DMS53 (cell line): ENCODE measurements at regions not wholly inside any gene's neighbourhood (a gene's known extent, or its start where the extent isn't known, plus 50 kb on each side); places are given as distances from the start of the nearest gene placed in this dataset.

Experiments
- DNase-seq: peaks from one replicate; lab custom pipeline; 2025; lab: John Stamatoyannopoulos, UW

- no peak for DNase-seq
Observed at GRCh38 chr1:208842451-208842850, 598.3 kb upstream of the PLXNA2 start.

GRCh38 chr1:208844158-208844557 lies 600.0 kb upstream of the PLXNA2 start:
- no peak for DNase-seq

- no peak for DNase-seq
Observed at GRCh38 chr1:208848854-208849253, 604.7 kb upstream of the PLXNA2 start.

- DNase-seq: no peak
Observed at GRCh38 chr1:208850442-208850841, 606.3 kb upstream of the PLXNA2 start.

GRCh38 chr1:208851366-208851765 lies 607.2 kb upstream of the PLXNA2 start:
- no peak for DNase-seq

- no peak for DNase-seq
Observed at GRCh38 chr1:208852911-208853310, 608.7 kb upstream of the PLXNA2 start.

GRCh38 chr1:208855403-208855802 lies 611.2 kb upstream of the PLXNA2 start:
- DNase-seq: no peak

- DNase-seq: peak; percentile 22
Observed at GRCh38 chr1:208857465-208857864, 613.3 kb upstream of the PLXNA2 start.

GRCh38 chr1:208858738-208859137 lies 614.6 kb upstream of the PLXNA2 start:
- DNase-seq: no peak

- DNase-seq: no peak
Observed at GRCh38 chr1:208864366-208864965, 620.3 kb upstream of the PLXNA2 start.

GRCh38 chr1:208866386-208866955 lies 622.3 kb upstream of the PLXNA2 start:
- no peak for DNase-seq

- no peak for DNase-seq
Observed at GRCh38 chr1:208868554-208868953, 624.4 kb upstream of the PLXNA2 start.

- no peak for DNase-seq
Observed at GRCh38 chr1:208874915-208875314, 630.7 kb upstream of the PLXNA2 start.

- no peak for DNase-seq
Observed at GRCh38 chr1:208879022-208879421, 634.8 kb upstream of the PLXNA2 start.

GRCh38 chr1:208880433-208881100 lies 636.4 kb upstream of the PLXNA2 start:
- DNase-seq: no peak

- DNase-seq: peak; percentile 28
Observed at GRCh38 chr1:208885060-208885459, 640.9 kb upstream of the PLXNA2 start.

GRCh38 chr1:208885650-208886049 lies 641.5 kb upstream of the PLXNA2 start:
- no peak for DNase-seq

- no peak for DNase-seq
Observed at GRCh38 chr1:208888376-208888775, 644.2 kb upstream of the PLXNA2 start.

GRCh38 chr1:208892147-208892546 lies 648.0 kb upstream of the PLXNA2 start:
- DNase-seq: no peak

- no peak for DNase-seq
Observed at GRCh38 chr1:208893251-208893650, 649.1 kb upstream of the PLXNA2 start.

GRCh38 chr1:208895181-208895580 lies 651.0 kb upstream of the PLXNA2 start:
- DNase-seq: no peak

- no peak for DNase-seq
Observed at GRCh38 chr1:208895820-208896219, 651.6 kb upstream of the PLXNA2 start.

- no peak for DNase-seq
Observed at GRCh38 chr1:208896768-208897167, 652.6 kb upstream of the PLXNA2 start.

GRCh38 chr1:208899438-208899837 lies 655.3 kb upstream of the PLXNA2 start:
- DNase-seq: no peak
